ENCODE measurements at regions not wholly inside any gene's neighbourhood (a gene's known extent, or its start where the extent isn't known, plus 50 kb on each side); places are given as distances from the start of the nearest gene placed in this dataset.
"Not testable (repeated sequence)": the region's sequence is repeated elsewhere in the genome, so short reads cannot be mapped to it uniquely, and the experiment has no call there.

DNA sequence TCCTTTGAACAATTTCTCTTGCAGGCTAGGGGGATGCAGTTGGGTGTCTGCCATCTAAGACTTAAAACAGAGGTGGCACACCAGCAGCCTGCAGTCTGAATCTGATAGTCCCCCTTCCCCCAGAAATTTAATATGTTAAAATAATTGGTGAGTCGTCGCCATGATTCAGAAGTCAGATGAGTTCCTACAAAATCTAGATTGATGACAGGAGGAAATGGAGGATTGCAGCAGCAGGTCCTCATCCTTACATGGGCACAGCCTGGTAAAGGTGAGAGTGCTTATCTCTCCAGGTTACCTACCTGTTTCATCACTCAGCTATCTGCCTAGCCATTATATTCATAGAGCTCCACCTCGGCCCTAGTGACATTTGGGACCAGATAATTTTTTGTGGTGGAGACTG is 112.3 kb downstream of the PCSK1 start (continued):
- TF ChIP-seq IRF3 (IDR thresholded peaks at IDR 0.05) (no peak), MTA2 (IDR thresholded peaks at IDR 0.05; ENCODE audit: low read depth) (no peak), SUZ12 (IDR thresholded peaks at IDR 0.05; ENCODE audit: unreplicated experiment) (no peak), TCF12 (IDR thresholded peaks at IDR 0.05; ENCODE audit: low read depth, low read length) (no peak), TBL1XR1 (IDR thresholded peaks at IDR 0.05; ENCODE audit: low read depth, low read length) (no peak)

DNA sequence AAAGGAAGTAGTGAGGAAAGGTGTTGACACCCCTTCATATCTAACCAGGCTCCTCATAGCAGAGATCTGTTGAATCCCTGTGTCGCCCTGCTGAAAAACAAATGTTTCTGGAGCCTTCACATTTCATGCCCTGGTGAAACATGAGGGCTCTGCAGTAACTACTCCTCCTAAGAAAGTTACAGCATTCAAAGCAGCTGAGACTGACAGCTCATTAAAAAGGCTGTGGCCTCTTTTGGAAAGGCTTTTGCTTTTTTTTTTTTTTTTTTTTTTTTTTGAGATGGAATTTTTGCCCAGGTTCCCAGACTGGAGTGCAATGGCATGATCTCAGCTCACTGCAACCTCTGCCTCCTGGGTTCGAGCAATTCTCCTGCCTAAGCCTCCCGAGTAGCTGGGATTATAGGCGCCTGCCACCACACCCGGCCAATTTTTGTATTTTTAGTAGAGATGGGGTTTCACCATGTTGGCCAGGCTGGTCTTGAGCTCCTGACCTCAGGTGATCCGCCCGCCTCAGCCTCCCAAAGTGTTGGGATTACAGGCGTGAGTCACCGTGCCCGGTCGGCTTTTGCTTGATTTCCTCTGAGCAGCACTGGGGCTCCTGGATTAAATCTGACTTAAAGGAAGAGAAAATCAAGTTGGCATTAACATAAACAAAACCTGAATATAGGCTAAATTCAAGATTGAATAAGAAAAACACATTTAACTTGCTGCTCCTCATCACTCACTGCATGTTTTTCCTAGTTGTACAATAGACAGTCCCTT is 112.9 kb downstream of the PCSK1 start:
- H3K79me2 ChIP-seq (ENCODE audit: control insufficient read depth, insufficient read depth, low read length); H3K4me2 ChIP-seq (ENCODE audit: control insufficient read depth, insufficient read depth); H4K20me1 ChIP-seq (ENCODE audit: control insufficient read depth, insufficient read depth); H3K27ac ChIP-seq (ENCODE audit: control insufficient read depth, insufficient read depth); DNase-seq (ENCODE audit: low read depth, low spot score); ATAC-seq; intact Hi-C loops (cut with micrococcal nuclease; ENCODE audit: unreplicated experiment); FAIRE-seq; H3K36me3 ChIP-seq (ENCODE audit: control insufficient read depth in 2 of 2, insufficient read depth in 2 of 2, low read length in 1 of 2); H3K4me1 ChIP-seq (ENCODE audit: control insufficient read depth, insufficient read depth, low read length); H3K27me3 ChIP-seq (replicated peaks in 1 of 2; ENCODE audit: control insufficient read depth in 2 of 2, insufficient read depth in 2 of 2, low read length in 1 of 2); H3K9ac ChIP-seq (ENCODE audit: control insufficient read depth, insufficient read depth, low read length); H2AFZ ChIP-seq (ENCODE audit: control insufficient read depth, low read depth, low read length); H3K9me3 ChIP-seq (replicated peaks; ENCODE audit: control insufficient read depth, insufficient read depth, low read length); H3K4me3 ChIP-seq; RAD21 ChIA-PET (ENCODE audit: unreplicated experiment); in situ Hi-C loops (cut with MboI); BruUV-seq (replicated peaks): not testable (repeated sequence)
- WGBS (ENCODE audit: insufficient coverage, insufficient replicate concordance, low lambda C conversion rate, missing lambda C conversion rate), result 92% methylated on average over 11 of the region's 11 CpGs
- POLR2A ChIA-PET, result interaction anchor here (0.6 kb wide), 1 partner anchor 450 kb away, joined by 3 read pairs; no protein-coding TSS in a partner anchor
- CTCF ChIA-PET, result interaction anchor here (1.4 kb wide), 1 partner anchor 15 kb away, joined by 4 read pairs; no protein-coding TSS in a partner anchor
- SMC1A ChIA-PET (ENCODE audit: uncharacterized antibody, unreplicated experiment), result interaction anchor here (0.7 to 3.0 kb wide), 3 partner anchors 9 to 468 kb away, joined by 3 to 8 read pairs (median 4); no protein-coding TSS in a partner anchor
